HCT116 (cell line): ENCODE measurements at regions not wholly inside any gene's neighbourhood (a gene's known extent, or its start where the extent isn't known, plus 50 kb on each side); places are given as distances from the start of the nearest gene placed in this dataset.

ENCODE experiments used
- ATAC-seq: fragments of 200-7000 bp; cut with Tn5 transposase; 2 replicates; pipeline ENCODE4 v1.9.1; 2020; ENCODE audit warnings: mild to moderate bottlenecking, moderate library complexity
- BruUV-seq: library from RNA; stranded (reverse); fragments of 400-500 nt; replicated peaks from 2 replicates; lab custom pipeline; 2021; lab: Mats Ljungman, UMichigan
- CTCF ChIA-PET: fragments of 300-600 bp; sonication (Branson Sonifier 250); formaldehyde crosslinking; loops from one replicate; lab custom pipeline; 2021; ENCODE audit warnings: antibody characterized with exemption; lab: Charles Lee
- POLR2A ChIA-PET: fragments of 300-600, 350-600 bp; sonication (Branson Sonifier 250); formaldehyde crosslinking; loops from one replicate; lab custom pipeline; 2021; ENCODE audit warnings: antibody characterized with exemption; lab: Charles Lee
- RAD21 ChIA-PET, 2 experiments: fragments of 300-600 bp; sonication (Branson Sonifier 250); formaldehyde crosslinking; loops; one replicate each; lab custom pipeline; 2023; ENCODE audit warnings: low total read pairs in 2 of 2; ENCODE audit not compliant: uncharacterized antibody in 2 of 2, unreplicated experiment in 2 of 2, low non-redundant PET in 1 of 2; lab: Charles Lee
- DNase-seq: peaks from one replicate; pipeline ENCODE4 v3.0.0-alpha.2; 2010; ENCODE audit warnings: low read depth, low spot score
- H2AFZ ChIP-seq: fragments of 200-600 bp; shearing (Covaris generic), sonication (generic); 2 replicates; pipeline ENCODE4 v1.6.1; 2017; ENCODE audit warnings: low read depth, mixed run types, mixed read lengths, antibody characterized with exemption, low read length; ENCODE audit not compliant: poor library complexity, severe bottlenecking
- H3K27ac ChIP-seq: 2 replicates; pipeline ENCODE4 v1.5.1; 2012; ENCODE audit warnings: low read depth, low read length
- H3K27me3 ChIP-seq: fragments of 200-600 bp; sonication (generic); 2 replicates; pipeline ENCODE4 v1.6.1; 2016; ENCODE audit warnings: mixed run types, low read length, mixed read lengths; ENCODE audit not compliant: insufficient read depth
- H3K36me3 ChIP-seq, 2 experiments: fragments of 200-500 bp in 1 of 2; fragments of 200-600 bp in 1 of 2; sonication (Bioruptor generic) in 1 of 2; sonication (generic) in 1 of 2; 2 replicates each; pipeline versions ENCODE4 v1.5.1 to v1.6.1; 2014 to 2016; ENCODE audit warnings: low read length in 2 of 2, inconsistent platforms in 1 of 2, mixed read lengths in 1 of 2, mixed run types in 1 of 2; ENCODE audit not compliant: insufficient read depth in 2 of 2, control insufficient read depth in 1 of 2
- H3K4me1 ChIP-seq, 2 experiments: fragments of 200-600 bp in 1 of 2; sonication (generic) in 1 of 2; 2 replicates each; pipeline versions ENCODE4 v1.5.1 to v1.6.1; 2012 to 2017; ENCODE audit warnings: low read length in 2 of 2, inconsistent platforms in 1 of 2, mild to moderate bottlenecking in 1 of 2, mixed read lengths in 1 of 2, mixed run types in 1 of 2, moderate library complexity in 1 of 2; ENCODE audit not compliant: insufficient read depth in 2 of 2, control insufficient read depth in 1 of 2
- H3K4me2 ChIP-seq: fragments of 200-600 bp; sonication (generic); 2 replicates; pipeline ENCODE4 v1.6.1; 2017; ENCODE audit warnings: mixed run types, low read length, mixed read lengths
- H3K4me3 ChIP-seq, 2 experiments: fragments of 200-600 bp in 1 of 2; sonication (generic) in 1 of 2; replicated peaks in 1 of 2; 2 replicates each; pipeline ENCODE4 v1.5.1; 2011 to 2016; ENCODE audit warnings: low read length in 2 of 2, control low read depth in 1 of 2, low read depth in 1 of 2, mild to moderate bottlenecking in 1 of 2, mixed read lengths in 1 of 2, mixed run types in 1 of 2
- H3K79me2 ChIP-seq: fragments of 200-600 bp; sonication (generic); 2 replicates; pipeline ENCODE4 v1.6.1; 2017; ENCODE audit warnings: mild to moderate bottlenecking, mixed run types, low read length, moderate library complexity, mixed read lengths; ENCODE audit not compliant: insufficient read depth
- H3K9ac ChIP-seq: fragments of 200-600 bp; sonication (generic); 2 replicates; pipeline ENCODE4 v1.6.1; 2016; ENCODE audit warnings: low read length, mixed read lengths
- H3K9me2 ChIP-seq: fragments of 200-600 bp; sonication (generic), shearing (Covaris generic); 2 replicates; pipeline ENCODE4 v1.6.1; 2017; ENCODE audit warnings: mixed run types, mild to moderate bottlenecking, moderate library complexity; ENCODE audit not compliant: insufficient read depth
- H3K9me3 ChIP-seq, 2 experiments: fragments of 200-500 bp in 1 of 2; fragments of 200-600 bp in 1 of 2; sonication (Bioruptor generic) in 1 of 2; sonication (generic) in 1 of 2; 2 replicates each; pipeline ENCODE4 v1.6.1; 2014 to 2017; ENCODE audit warnings: low read length in 2 of 2, mixed read lengths in 2 of 2, inconsistent platforms in 1 of 2, low read depth in 1 of 2, mild to moderate bottlenecking in 1 of 2, mixed run types in 1 of 2, moderate library complexity in 1 of 2; ENCODE audit not compliant: control insufficient read depth in 1 of 2, insufficient read depth in 1 of 2
- H4K20me1 ChIP-seq: fragments of 200-600 bp; sonication (generic), shearing (Covaris generic); 2 replicates; pipeline ENCODE4 v1.6.1; 2017; ENCODE audit warnings: mixed run types, mild to moderate bottlenecking, moderate library complexity; ENCODE audit not compliant: insufficient read depth
- CEBPB ChIP-seq: IDR thresholded peaks from 2 replicates; pipeline ENCODE4 v1.6.1; 2012; ENCODE audit warnings: low read depth
- ELF1 ChIP-seq: IDR thresholded peaks from 2 replicates; pipeline ENCODE4 v1.6.1; 2012; ENCODE audit warnings: low read depth, borderline replicate concordance
- EZH2phosphoT487 ChIP-seq: fragments of 200-600 bp; IDR thresholded peaks from 2 replicates; pipeline ENCODE4 v1.6.1; 2018; ENCODE audit warnings: antibody characterized with exemption, borderline replicate concordance
- FOSL1 ChIP-seq: IDR thresholded peaks from 2 replicates; pipeline ENCODE4 v1.6.1; 2012; ENCODE audit warnings: low read depth
- JUND ChIP-seq: IDR thresholded peaks from 2 replicates; pipeline ENCODE4 v1.6.1; 2012
- POLR2A ChIP-seq: IDR thresholded peaks from 2 replicates; pipeline ENCODE4 v1.7.0; 2011; ENCODE audit warnings: borderline replicate concordance; ENCODE audit not compliant: insufficient read depth, insufficient read length; ENCODE audit errors: extremely low read depth
- POLR2AphosphoS5 ChIP-seq: IDR thresholded peaks from 2 replicates; pipeline ENCODE4 v1.6.1; 2011; ENCODE audit warnings: mild to moderate bottlenecking, low read depth, low read length, moderate library complexity
- SP1 ChIP-seq: IDR thresholded peaks from 2 replicates; pipeline ENCODE4 v1.6.1; 2012; ENCODE audit warnings: low read depth
- YY1 ChIP-seq: IDR thresholded peaks from 2 replicates; pipeline ENCODE4 v1.6.1; 2011; ENCODE audit warnings: low read length, low read depth, moderate library complexity, mild to moderate bottlenecking; ENCODE audit not compliant: insufficient replicate concordance; ENCODE audit errors: extremely low read depth
- ZNF274 ChIP-seq: fragments of 200-500 bp; sonication (Bioruptor generic); IDR thresholded peaks from 2 replicates; pipeline ENCODE4 v1.6.1; 2014; ENCODE audit warnings: mild to moderate bottlenecking, low read depth, low read length, inconsistent platforms
- intact Hi-C: fragments of 100-400 bp; cut with micrococcal nuclease; formaldehyde crosslinking; loops from 2 replicates; pipeline ENCODE4 v1.10.0; 2022
- TF ChIP-seq, protein P1 (sequence below), 3 experiments: fragments of 200-600 bp in 1 of 3; sonication (generic) in 1 of 3; IDR thresholded peaks in 2 of 3; conservative IDR thresholded peaks in 1 of 3; 2 replicates each; pipeline ENCODE4 v1.5.1; 2012 to 2017; ENCODE audit warnings: low read depth in 2 of 3, low read length in 2 of 3, antibody characterized with exemption in 1 of 3, borderline replicate concordance in 1 of 3, control low read depth in 1 of 3, mild to moderate bottlenecking in 1 of 3, mixed read lengths in 1 of 3, mixed run types in 1 of 3, moderate library complexity in 1 of 3; ENCODE audit not compliant: insufficient read depth in 1 of 3
- TF ChIP-seq, protein P2 (sequence below): IDR thresholded peaks from 2 replicates; pipeline ENCODE4 v1.6.1; 2011; ENCODE audit warnings: mild to moderate bottlenecking, low read length, moderate library complexity; ENCODE audit not compliant: insufficient replicate concordance; ENCODE audit errors: extremely low read depth
- TF ChIP-seq, protein P3 (sequence below): IDR thresholded peaks from 2 replicates; pipeline ENCODE4 v1.6.1; 2012
- TF ChIP-seq, protein P4 (sequence below): IDR thresholded peaks from 2 replicates; pipeline ENCODE4 v1.6.1; 2012

DNA sequence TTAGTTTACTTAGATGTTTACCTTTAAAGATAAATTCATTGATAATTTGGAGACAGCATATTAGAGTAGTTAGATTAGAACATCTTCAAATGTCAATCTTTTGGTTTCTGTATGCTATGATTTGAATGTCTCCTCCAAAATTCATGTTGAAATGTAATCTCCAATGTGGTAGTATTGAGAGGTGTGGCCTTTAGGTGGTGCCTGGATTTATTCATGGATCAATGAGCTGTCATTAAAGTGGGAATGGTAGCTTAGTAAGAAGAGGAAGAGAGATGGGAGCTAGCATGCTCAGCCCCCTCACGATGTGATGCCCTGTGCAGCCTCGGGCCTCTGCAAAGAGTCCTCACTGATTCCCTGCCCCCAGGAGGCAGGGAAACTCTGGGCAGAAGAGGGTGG lies 133.6 kb upstream of the TUT7 start:
- ChIA-PET RAD21 (no interaction called here), CTCF (interaction anchor here (1.3 to 3.6 kb wide), 2 partner anchors 54 to 835 kb away, joined by 4 to 15 read pairs; no protein-coding TSS in a partner anchor), POLR2A (no interaction called here)
- H3K9ac ChIP-seq: no peak overlapping the region
- no peak overlapping the region for H3K4me3 ChIP-seq
- no TSS peak for BruUV-seq
- no peaks in the 10 kb centered on the region for H3K9me3 ChIP-seq
- H2AFZ ChIP-seq: no peak overlapping the region
- no peaks in the 10 kb centered on the region for H3K4me1 ChIP-seq
- H4K20me1 ChIP-seq: no peaks in the 10 kb centered on the region
- DNase-seq (no peak), ATAC-seq (no peak)
- H3K4me2 ChIP-seq: no peak overlapping the region
- TF ChIP-seq, protein P1, sequence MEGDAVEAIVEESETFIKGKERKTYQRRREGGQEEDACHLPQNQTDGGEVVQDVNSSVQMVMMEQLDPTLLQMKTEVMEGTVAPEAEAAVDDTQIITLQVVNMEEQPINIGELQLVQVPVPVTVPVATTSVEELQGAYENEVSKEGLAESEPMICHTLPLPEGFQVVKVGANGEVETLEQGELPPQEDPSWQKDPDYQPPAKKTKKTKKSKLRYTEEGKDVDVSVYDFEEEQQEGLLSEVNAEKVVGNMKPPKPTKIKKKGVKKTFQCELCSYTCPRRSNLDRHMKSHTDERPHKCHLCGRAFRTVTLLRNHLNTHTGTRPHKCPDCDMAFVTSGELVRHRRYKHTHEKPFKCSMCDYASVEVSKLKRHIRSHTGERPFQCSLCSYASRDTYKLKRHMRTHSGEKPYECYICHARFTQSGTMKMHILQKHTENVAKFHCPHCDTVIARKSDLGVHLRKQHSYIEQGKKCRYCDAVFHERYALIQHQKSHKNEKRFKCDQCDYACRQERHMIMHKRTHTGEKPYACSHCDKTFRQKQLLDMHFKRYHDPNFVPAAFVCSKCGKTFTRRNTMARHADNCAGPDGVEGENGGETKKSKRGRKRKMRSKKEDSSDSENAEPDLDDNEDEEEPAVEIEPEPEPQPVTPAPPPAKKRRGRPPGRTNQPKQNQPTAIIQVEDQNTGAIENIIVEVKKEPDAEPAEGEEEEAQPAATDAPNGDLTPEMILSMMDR (IDR thresholded peaks at IDR 0.05 in 2 of 3, conservative IDR thresholded peaks at IDR 0.05 in 1 of 3; ENCODE audit: borderline replicate concordance in 1 of 3, insufficient read depth in 1 of 3, low read depth in 2 of 3, low read length in 2 of 3): no peak
- TF ChIP-seq, protein P2, sequence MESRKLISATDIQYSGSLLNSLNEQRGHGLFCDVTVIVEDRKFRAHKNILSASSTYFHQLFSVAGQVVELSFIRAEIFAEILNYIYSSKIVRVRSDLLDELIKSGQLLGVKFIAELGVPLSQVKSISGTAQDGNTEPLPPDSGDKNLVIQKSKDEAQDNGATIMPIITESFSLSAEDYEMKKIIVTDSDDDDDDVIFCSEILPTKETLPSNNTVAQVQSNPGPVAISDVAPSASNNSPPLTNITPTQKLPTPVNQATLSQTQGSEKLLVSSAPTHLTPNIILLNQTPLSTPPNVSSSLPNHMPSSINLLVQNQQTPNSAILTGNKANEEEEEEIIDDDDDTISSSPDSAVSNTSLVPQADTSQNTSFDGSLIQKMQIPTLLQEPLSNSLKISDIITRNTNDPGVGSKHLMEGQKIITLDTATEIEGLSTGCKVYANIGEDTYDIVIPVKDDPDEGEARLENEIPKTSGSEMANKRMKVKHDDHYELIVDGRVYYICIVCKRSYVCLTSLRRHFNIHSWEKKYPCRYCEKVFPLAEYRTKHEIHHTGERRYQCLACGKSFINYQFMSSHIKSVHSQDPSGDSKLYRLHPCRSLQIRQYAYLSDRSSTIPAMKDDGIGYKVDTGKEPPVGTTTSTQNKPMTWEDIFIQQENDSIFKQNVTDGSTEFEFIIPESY: no peak
- no peak for TF ChIP-seq ZNF274
- no peak for TF ChIP-seq JUND
- no peak for TF ChIP-seq POLR2A
- TF ChIP-seq YY1: no peak
- no peak for TF ChIP-seq CEBPB
- no peak for TF ChIP-seq POLR2AphosphoS5
- TF ChIP-seq EZH2phosphoT487: no peak
- TF ChIP-seq, protein P3, sequence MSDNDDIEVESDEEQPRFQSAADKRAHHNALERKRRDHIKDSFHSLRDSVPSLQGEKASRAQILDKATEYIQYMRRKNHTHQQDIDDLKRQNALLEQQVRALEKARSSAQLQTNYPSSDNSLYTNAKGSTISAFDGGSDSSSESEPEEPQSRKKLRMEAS: no peak
- TF ChIP-seq SP1: no peak
- TF ChIP-seq ELF1: no peak
- TF ChIP-seq, protein P4, sequence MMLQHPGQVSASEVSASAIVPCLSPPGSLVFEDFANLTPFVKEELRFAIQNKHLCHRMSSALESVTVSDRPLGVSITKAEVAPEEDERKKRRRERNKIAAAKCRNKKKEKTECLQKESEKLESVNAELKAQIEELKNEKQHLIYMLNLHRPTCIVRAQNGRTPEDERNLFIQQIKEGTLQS: no peak
- TF ChIP-seq FOSL1: no peak
- no peak overlapping the region for H3K27ac ChIP-seq
- intact Hi-C loops: loop anchor here (1.0 to 5.0 kb wide), 2 partner anchors 314 to 836 kb away; no protein-coding TSS in a partner anchor
- peaks cover 27% of the 10 kb centered on the region for H3K27me3 ChIP-seq
- no peaks in the 10 kb centered on the region for H3K36me3 ChIP-seq
- no peaks in the 10 kb centered on the region for H3K79me2 ChIP-seq
- H3K9me2 ChIP-seq: no peaks in the 10 kb centered on the region
